Iris pigment epithelial cell (primary cell): ENCODE measurements at regions not wholly inside any gene's neighbourhood (a gene's known extent, or its start where the extent isn't known, plus 50 kb on each side); places are given as distances from the start of the nearest gene placed in this dataset.
"Not testable (repeated sequence)": the region's sequence is repeated elsewhere in the genome, so short reads cannot be mapped to it uniquely, and the experiment has no call there.

Experiments
- DNase-seq: peaks from one replicate; pipeline ENCODE4 v3.0.0-alpha.2; 2011; ENCODE audit warnings: low read depth

DNA sequence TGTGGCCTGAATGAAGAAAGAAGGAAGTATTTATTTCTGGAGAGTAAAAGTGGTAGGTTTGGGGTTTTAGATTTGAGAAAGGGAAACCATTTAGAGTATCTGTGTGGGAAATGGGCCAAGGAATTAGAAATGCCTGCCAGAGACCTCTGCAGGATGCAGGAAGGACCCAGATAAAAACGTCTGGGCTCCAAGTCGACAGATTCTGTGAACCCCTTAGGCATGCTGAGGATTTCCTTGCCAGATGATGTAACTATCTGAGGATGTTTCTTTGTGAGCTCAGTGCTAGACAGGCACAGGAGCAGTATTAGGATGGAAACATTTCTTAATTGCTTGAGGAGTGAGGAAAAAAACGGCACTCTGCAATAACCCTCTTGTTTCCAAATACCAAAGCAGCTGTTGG is 251.8 kb upstream of the DMRT1 start:
- peak; percentile 65 for DNase-seq

DNA sequence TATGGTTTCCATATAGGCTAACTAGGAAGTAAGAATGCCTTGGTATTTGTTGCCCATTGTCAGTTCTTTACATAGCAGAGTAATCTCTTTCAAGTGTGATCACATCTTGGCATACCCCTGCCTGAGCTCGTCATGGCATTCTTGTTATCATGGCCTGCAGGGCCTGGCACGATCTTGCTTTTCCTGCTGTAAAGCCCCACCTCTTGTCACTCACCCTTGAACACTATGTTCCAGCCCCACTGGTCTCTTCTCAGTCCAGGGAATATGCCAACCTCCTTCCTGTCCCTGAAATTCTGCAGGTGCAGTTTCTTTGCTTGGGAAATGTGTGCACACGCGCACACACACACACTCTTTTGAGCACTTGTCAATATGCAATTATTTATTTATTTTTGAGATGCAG is 250.2 kb upstream of the DMRT1 start:
- DNase-seq, result no peak

- DNase-seq, result no peak
Observed at GRCh38 chr9:592225-592624, 249.3 kb upstream of the DMRT1 start.

DNA sequence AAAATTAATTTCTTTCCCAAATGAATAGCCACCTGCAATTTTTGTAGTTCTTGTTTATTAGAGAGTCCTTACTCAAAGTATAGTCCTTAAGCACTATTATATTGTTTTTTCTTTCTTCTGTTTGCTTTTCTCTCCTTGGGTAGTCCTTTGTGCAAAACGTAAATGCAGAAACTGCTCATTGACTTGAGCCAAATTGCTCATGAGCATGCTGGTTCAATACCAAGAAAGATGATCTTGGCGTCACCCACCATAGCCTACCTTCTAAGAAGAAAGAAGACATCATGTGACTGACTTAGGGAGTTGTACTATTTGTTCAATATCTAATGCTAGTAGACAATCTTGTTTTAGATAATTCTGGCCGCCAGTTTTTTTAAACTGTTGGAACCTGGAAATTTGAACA is 248.8 kb upstream of the DMRT1 start:
- no peak for DNase-seq

DNA sequence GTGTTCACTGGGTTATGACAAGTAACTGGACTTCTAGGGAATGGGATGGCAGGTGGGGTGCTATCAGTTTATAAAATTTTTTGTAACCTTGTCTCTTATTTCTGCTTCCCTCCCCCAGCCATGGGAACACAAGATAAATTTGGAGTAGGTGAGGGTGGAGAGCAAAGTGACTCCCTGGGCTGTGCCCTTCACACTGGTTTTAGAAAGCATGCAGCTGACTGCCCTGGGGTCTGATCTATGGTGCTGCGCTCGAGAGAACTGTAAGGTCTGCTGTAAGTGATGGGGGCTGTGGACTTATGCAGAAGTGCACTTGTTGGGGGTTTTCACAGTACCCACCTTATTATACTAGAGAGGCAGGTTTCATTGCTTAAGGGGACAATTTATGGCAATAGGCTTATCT is 247.7 kb upstream of the DMRT1 start:
- DNase-seq, result no peak

DNA sequence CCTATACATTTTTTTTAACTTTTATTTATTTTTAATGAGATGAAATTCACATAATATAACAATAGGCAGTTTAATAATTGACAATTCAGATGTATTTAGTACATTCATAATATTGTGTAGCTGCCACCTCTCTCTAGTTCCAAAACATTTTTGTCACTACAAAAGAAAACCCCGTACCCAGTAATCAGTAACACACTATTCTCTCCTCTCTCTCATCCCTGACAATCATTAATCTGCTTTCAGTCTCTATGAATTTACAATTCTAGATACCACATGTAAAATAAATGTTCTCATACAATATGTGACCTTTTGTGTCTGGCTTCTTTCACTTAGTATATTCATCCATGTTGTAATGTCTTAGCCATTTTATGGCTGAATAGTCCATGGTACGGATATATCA is 244.8 kb upstream of the DMRT1 start:
- no peak for DNase-seq

DNA sequence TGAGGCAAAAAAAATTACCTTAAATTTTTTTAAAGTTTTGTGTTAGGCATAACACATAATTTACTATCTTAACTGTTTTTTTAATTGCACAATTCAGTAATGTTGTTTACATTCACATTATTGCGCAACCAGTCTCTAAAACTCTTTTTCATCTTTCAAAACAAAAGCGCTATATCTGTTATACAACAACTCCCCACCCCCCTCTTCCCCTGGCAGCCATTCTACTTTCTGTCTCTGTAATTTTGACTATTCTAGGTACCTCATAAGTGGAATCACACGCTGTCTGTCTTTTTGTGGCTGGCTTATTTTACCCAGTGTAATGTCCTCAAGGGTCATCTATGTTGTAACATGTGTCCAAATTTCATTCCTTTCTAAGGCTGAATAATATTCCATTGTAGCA is 241.5 kb upstream of the DMRT1 start:
- no peak for DNase-seq

GRCh38 chr9:602716-603115 is 238.8 kb upstream of the DMRT1 start:
- no peak for DNase-seq

DNA sequence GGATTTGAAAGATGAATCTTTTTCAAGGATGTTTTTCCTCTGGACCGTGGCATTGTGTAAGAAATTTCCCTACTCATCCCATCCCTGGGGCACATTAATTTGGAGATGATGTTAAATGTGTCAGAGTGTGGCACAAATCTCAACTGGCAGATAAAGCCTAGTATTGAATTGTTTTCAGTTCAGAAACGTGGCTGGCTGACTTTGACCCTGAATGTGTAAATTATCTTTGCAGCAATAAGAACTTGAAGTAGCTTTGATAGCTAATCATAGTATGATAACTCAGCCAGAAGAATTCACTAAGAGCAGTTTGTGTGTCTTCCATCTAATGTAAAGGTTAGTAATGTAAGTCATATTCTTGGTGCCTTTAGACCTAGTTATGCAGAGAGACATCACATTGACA is 238.4 kb upstream of the DMRT1 start:
- DNase-seq, result no peak

DNA sequence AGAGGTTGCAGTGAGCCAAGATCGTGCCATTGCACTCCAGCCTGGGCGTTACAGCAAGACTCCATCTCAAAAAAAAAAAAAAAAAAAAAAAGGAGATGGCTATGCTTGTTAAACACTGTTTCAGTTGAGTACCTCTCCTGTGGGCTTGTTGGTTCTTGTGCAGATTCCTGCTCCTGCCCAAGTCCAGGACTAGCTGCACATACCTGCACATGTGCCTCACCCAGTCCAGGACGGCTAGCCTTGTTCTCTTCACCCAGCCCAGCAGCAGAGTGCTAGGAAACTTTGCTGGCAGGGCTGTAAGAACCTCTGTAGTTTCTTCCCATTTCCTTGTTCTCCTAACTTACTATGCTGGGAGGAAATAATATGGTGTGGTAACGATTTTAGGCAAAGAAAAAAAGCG is 234.1 kb upstream of the DMRT1 start:
- DNase-seq, result no peak

DNA sequence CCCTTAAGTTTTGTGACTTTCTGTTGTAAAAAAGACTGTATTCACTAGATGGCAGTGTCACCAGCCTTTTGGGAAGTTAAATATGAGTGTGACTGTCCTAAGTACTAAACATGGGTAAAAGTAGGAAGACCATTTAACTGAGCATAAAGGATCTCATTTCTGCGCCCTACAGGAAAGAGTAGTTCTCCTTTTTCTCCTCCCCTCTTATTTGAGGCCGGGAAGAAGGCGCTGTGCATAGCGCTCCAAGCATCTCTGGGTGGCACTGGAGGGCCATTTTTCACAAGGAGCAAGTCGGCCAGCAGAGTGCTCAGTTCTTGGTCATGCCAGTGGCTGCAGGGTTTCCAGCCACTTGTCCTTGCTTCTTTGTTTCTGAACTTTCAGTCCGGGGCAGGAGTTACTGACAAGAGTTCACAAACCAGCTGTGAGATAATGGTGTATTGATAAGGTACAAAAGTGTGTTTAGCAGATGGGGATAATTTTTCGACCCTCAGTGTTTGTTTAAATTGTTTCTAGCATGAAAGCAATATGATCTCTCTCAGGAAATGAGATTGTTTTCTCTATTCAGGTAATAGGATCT is 227.6 kb upstream of the DMRT1 start:
- peak; percentile 87 for DNase-seq

- DNase-seq, result no peak
Observed at GRCh38 chr9:614431-614830, 227.1 kb upstream of the DMRT1 start.

DNA sequence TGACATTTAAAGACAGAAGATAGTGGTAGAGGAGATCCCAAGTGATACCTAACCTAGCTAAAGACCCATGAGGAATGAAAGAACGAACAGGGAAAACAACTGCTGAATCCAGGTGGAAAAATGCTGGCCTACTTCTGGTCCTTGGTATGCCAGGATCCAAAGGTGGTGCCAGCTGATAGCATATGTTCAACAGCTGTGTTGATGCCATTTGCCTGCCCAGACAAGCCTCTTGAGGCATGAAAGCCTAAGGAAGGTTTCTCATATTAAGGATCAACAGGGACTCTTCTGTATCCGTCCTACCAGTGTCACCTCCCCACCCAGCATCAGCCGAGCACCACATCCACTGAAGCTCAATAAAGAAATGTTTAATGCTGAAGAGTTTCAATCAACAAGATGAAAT is 225.7 kb upstream of the DMRT1 start:
- no peak for DNase-seq

DNA sequence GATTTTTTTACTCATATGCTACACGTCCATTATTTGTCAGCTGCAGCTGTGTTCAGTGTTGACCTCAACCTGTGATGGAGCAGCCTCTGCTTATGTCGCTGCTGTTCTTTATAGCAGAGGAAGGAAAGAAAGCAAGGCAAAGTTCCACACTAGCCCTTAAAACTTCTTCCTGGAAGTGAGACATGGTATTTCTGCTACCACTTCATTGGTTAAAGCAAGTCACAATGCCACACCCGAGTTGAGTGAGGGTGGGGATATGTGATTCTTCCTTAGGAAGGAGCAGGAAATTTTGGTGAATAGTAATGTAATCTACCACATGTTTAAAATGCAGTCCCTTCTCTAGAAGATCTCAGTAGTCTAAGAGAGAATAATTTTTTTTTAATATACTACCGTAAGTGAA is 224.8 kb upstream of the DMRT1 start:
- DNase-seq, result no peak

DNA sequence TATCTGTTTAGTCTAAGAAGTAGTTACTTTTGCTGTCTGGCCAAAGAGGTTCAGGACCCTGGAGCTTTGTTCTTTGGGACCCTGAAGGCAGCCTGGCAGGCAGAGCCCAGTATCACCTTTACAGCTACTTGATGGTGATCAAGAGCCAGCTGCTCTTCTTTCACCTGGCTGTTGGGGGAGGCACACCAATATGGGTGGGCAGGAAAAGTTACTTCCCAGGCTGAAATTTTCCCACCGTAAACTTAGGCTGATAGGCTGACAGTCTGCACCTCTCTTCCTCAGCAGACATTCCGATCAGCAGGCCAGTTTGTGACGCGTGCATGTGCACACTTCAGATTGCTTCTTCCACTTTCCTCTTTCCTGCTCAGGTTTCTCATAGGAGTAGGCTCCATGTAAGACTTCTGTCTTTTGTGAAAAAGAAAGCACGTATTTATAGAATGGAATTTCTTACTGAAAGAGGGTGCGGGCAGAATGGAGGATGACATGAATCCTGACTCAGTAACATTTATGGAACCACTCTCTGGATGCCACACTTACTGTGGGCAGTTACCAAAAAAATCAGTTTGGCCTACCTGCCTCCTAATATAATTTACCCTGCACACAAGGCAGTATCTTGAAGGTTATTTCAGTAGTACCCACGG is 223.9 kb upstream of the DMRT1 start:
- DNase-seq, result no peak

DNA sequence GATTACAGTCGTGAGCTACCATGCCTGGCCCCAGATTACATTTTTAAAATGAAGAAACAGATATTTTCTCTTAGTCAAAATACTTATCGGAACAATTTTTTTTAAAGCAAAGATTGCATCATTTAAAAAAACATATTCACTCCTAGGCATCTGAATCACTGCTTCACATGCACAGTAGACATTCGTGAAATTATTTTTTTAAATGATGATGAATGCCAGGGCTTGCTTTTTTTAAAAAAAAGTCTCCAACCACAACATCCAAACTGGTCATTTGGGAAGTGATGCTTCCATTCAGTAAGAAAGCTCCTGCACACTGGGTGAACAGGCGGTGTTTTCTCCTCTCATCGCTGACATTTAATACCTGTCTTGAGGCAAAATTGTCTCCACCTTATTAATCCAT is 223.0 kb upstream of the DMRT1 start:
- peak; percentile 50 for DNase-seq

- no peak for DNase-seq
Observed at GRCh38 chr9:621201-621855, 220.2 kb upstream of the DMRT1 start.

- no peak for DNase-seq
Observed at GRCh38 chr9:624935-625500, 216.5 kb upstream of the DMRT1 start.

DNA sequence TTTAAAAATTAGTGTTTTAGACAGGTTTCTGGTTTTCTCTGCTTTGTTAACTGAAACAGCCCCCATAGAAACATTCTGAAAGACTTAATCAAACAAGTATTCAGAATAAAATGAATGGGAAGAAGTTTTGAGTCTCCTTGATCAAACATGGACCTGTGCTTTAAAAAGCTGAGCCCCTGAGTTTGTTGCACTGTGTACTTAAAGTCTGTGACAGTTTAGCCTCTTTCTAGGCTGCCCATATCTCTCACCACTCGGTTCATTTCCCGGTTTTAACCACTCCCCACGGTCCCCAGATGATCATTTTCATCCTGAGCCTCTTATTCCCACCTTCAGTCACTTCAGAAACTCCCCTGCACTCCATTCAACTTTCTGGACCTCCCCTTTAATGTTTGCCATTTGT is 215.9 kb upstream of the DMRT1 start:
- DNase-seq, result no peak

DNA sequence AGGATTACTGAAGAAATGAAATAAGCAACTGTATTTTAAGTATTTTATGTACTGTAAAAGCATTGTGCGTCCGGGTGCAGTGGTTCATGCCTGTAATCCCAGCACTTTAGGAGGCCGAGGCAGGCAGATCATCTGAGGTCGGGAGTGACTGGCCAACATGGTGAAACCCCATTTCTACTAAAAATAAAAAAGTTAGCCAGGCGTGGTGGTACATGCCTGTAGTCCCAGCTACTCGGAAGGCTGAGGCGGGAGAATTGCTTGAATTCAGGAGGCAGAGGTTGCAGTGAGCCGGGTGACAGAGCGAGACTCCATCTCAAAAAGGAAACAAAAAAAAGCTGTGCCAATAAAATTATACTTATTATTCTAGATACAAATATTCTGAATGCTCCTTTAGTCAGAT is 215.4 kb upstream of the DMRT1 start:
- DNase-seq, result not testable (repeated sequence)

GRCh38 chr9:626596-626995 is 214.9 kb upstream of the DMRT1 start:
- no peak for DNase-seq

DNA sequence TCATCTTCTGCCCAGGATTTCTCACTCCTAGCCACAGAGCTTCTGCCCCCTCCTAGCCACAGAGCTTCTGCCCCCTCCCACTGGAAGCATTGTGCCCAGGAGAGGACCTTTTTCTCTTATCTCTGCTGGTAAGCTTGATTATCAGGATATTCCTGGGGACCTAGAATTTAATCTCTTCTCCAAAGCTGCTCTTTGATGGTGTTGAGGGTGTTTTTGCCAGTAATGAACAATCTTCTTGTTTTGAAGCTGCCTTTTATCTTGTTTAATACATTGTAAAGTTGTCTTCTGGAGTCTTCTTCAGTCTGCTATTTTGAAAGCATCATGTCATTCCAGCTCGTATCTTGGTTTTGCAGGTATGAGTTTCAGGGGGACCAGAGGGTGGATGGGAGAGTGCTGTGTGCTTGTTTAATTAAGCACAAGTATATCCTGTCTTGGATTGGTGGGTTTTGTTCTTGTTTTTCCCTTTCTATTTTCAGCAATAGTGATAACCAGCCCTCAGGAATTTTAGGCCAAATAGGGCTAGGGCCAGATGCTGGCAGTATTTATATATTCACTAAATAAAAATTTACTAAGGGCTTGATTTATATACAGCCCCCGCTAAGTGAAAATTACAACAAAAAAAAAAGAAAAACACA is 214.0 kb upstream of the DMRT1 start:
- no peak for DNase-seq

- no peak for DNase-seq
Observed at GRCh38 chr9:629146-629545, 212.4 kb upstream of the DMRT1 start.
